NCI-H82 treated with DMSO at 0.1 percent for 48 hours (cell line): ENCODE measurements at regions not wholly inside any gene's neighbourhood (a gene's known extent, or its start where the extent isn't known, plus 50 kb on each side); places are given as distances from the start of the nearest gene placed in this dataset.
A peak's percentile ranks its signal among the peaks of the same experiment; 100 is the strongest.

ENCODE experiments used
- DNase-seq: peaks from one replicate; lab custom pipeline; 2025; ENCODE audit not compliant: unreplicated experiment; lab: John Stamatoyannopoulos, UW

GRCh38 chr7:115709664-115710063 is 320.9 kb downstream of the TFEC start:
- DNase-seq: no peak

- no peak for DNase-seq
Observed at GRCh38 chr7:115708013-115708341, 322.6 kb downstream of the TFEC start.

DNA sequence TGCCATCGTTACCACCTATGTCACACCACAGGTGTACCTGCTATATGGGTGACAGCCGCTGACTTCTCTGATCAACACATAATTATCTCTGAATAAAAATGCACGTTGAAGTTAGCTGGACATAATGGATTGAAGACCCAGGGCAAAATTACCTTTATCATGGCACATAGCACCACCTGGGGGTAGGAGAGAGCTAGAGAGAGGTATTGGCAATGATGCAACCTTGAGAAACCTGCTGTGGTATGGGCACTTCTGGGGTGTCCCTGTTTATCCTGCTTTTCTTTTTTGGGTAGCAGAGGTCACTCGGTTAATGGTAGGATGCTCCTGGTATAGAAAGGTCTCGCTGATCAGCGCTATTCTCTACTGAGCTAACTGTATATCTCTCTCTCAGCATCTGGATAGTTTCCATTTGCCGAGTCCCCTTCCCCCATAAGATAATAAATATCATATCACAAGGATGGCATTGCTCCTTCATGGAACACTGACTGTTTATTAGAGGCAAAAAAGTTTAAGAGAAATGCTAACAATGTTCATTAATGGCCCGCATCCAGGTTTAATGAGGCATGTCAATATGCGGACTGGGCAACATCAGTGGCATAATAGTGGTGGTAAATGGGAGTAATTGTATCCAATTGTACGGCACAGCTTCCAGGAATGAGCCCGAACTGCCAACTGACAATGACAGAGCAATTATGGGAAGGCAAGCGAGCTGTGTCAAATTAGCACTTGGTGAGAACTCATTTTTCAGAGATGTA is 323.1 kb downstream of the TFEC start:
- DNase-seq: no peak

- DNase-seq: no peak
Observed at GRCh38 chr7:115704884-115705283, 325.7 kb downstream of the TFEC start.

GRCh38 chr7:115701141-115701540 is 329.4 kb downstream of the TFEC start:
- DNase-seq: no peak

DNA sequence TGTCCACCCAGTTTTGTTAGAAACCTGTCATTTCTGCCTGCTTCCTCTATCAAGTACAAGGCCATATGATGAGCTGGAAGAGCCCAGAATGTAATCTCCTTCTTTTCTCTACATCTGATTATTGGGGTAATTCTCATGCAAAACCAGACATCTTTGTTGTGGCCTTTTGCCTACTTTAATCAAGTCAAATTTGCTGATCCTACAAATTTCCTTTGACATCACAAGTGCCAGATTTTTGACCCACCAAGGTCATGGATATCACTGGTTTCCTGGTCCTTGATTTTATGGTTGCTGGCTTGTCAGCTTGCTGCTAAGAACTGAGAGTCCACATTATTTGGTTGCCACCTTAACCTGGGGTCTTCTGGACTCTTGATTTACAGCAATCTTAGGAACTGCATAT is 336.1 kb downstream of the TFEC start:
- no peak for DNase-seq

- no peak for DNase-seq
Observed at GRCh38 chr7:115693779-115694178, 336.8 kb downstream of the TFEC start.

DNA sequence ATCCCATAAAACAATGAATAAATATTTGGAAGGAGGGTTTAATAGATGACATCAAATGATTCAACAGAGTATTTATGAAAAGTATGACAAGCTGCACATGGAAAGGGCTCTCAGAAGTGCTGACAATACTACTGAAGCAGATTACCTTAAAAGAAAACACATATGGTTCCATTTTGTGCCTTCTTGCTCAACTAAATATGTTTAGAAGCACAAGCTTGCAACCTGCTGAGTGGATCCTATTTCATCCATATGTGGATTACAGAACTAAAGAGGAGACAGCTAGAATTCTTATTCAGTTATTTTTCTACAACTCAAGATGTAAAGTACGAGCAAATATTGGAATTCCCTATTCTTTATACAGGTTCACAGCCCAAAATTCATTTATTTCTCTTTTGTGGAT is 340.6 kb downstream of the TFEC start:
- DNase-seq: no peak

DNA sequence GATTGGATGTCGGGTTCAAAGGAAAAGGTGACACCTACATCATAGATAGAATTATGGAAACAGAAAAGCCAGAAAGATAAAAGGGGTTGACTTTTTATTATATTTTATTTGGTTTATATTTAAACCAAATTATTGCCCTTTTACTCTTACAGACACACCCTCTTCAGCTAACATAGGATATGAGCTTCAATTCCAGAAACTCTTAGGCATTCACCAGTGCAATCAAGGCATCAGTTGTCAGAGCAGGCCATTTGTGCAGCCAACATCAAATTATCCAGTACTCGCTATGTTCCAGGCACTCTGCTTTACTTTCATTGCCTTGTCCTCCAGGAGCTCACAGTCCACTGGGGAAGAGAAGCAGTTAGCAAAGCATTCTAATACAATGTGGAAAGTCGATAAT is 347.5 kb downstream of the TFEC start:
- DNase-seq: no peak

DNA sequence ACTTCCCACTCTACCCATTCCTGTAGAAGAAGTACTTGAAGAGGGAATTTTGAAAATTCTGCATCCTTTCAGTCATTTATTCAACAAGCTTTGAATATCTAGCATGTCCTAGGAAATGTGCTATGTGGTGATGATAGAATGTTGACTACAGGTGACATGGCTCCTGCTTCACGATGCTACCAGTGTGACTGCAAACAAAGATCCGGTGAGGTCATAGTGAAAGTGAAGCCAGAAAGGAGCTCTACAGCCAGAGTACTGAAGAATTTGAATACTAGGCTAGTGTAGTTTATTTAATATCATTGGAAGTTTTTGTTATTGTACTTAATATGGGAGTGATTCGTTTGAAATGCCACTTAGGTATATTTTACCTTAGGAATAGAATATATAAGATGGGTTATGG is 348.1 kb downstream of the TFEC start:
- DNase-seq: no peak

DNA sequence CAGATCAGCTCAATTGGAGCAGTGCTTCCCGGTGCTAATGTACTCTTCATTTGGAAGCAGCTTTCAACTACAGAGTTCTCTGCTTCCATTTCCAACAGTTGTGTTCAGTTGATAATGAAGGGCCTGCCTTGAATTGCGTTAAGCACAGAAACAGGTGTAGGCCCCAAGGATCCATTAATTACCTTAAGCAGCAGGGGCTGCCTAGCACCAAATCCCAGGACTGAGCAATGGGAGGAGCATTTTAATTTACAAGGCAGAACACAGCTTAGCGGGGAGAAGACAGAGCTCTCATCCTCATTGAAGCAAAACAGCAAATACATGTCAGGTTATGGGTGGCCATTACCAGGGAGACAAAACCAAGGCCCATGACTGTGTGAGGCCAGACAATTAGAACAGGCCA is 349.6 kb downstream of the TFEC start:
- peak; percentile 53 for DNase-seq

DNA sequence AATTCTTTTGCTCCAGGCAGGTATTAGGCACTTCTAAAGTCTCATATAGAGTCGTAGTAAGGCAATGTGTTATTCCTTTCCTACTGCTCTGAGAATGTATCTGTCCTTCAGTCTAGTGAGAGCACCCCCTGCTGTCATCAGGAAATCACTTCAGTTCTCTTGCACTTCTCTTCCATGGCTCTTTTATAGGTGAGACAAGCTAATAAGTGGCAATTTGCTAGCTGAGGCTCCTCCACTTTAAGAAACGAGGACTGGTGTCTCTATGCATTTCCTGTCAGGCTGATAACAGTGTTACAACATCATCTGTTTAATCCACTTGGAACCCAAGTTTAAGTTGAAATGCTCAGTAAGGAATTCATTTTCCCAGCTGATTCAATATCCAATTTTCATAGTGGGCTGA is 350.6 kb downstream of the TFEC start:
- peak; percentile 62 for DNase-seq

- DNase-seq: no peak
Observed at GRCh38 chr7:115679423-115679822, 351.1 kb downstream of the TFEC start.

DNA sequence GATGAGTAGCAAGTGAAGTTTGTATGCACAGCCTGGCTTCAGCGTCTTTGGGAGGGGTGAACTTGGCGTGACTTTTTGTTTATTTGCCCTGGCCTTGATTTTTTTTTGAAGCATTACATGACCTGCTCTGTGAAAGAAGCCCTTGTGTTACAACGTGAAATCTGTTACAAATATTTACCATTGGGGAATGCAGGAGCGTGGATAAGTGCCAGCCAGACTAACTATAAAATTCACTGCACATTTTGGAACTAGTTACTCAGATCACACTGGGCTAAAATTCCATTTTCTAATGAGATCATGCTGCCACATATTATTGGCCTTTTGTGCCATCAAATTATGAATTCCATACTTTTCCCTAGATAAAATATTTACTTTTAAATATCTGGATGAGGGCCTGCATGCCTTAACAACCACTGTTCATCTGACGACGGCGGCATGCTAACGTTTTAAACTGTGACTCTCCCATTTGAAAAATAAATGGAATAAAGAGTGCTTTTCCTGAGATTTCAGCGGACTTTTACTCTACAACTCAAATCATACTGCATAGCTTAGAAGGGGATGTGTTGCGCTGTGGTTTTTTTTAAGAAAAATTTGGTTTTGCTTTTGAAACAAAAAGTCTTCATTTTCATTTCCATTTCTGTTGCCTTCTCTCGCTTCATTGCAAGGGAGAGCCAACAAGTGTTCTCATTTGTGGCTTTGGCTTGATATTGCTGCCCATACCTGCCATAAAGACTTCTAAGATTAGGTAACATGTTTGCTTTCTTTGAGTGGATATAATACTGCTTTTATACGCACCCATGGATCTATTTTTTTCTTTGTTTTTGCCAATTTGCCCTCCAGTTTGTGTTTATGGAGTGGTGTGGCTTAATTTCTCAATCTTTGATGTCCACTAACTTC is 352.2 kb downstream of the TFEC start:
- no peak for DNase-seq

GRCh38 chr7:115676707-115677106 is 353.9 kb downstream of the TFEC start:
- no peak for DNase-seq

GRCh38 chr7:115676080-115676479 is 354.5 kb downstream of the TFEC start:
- peak; percentile 9 for DNase-seq

DNA sequence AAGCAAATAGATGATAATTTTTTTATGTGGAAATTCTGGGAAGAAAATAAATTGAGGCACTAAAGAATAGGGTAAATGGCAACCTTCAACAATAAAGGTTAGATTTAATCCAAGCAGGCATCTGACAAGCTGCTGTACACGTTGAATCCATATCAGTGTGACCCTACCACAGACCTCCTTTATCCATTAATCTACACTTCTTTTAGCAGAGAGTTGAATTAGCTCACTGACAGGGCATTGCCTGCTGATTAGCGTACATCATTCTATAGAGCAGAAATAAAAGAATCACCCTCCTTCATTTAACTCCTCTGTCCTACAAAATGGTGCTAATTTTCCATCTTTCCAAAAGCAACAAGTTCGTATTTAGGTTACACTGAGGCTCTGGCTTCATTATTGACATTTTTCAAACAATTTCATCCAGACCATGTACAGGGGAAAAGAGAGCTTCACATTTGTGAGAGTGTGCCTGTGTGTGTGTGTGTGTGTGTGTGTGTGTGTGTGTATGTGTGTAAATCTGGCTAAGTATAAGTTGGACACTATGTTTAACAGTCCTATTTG is 356.0 kb downstream of the TFEC start:
- DNase-seq: no peak

DNA sequence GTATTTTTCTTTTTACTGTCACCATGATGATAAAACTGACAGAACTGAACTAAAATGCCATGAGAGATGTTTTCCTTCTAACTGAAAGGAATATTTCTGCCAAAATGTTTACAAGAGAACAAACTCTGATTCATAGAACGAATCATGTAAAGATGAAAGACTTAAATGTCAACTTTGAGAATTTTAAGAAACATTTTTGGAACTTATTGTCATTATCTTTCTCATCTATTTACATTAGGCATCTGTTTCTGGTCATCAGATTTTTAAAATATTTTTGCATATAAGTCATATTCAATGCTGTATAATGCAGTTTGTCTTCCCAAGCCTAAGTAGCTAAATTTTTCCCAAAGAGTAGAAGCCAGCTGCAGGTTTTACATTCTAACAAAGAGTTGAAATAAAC is 358.5 kb downstream of the TFEC start:
- no peak for DNase-seq

DNA sequence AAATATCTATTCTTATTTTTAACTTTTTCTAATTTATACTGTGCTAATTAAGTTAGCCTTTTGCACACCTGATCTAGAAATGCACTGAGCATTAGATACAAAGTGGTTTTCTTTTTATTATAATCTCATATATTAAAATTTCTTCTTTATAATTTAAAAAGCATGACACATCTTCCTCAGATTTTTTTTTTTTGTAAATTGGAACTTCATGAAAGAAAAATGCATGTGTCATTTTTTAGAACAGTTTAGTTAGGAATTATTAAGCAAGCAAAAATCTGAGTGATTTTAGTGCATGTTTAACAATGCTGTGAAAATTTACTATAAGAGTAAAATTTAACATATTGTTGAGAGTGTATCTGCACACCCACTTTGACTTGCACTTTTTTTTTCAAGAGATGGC is 367.9 kb downstream of the TFEC start:
- DNase-seq: no peak

- no peak for DNase-seq
Observed at GRCh38 chr7:115662120-115662519, 368.4 kb downstream of the TFEC start.

DNA sequence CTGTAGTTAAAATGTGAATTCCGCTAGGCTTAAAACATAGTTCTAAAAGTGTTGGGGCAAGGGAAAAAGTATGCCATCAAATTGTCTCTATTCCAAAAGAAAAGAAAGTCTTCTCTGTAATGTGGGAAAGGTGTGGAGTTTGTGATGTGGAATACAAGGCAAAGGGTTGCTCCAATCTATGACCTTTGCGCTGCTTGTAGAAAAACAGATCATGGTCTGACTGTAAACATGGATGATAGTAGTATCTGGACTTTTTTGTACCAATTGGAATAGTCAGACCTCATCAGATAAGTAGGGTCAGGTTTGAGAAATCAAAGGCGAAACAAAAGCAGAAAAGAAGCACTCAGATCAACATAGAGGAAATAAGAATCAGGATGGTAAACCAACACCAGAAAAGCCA is 372.3 kb downstream of the TFEC start:
- DNase-seq: no peak
